Adrenal gland (tissue), 5 donors: ENCODE measurements at regions not wholly inside any gene's neighbourhood (a gene's known extent, or its start where the extent isn't known, plus 50 kb on each side); places are given as distances from the start of the nearest gene placed in this dataset.

Experiments used
- POLR2A ChIP-seq, 2 donors: fragments of 450-650 bp; IDR thresholded peaks; one replicate each; pipeline ENCODE4 v1.6.1; 2017; ENCODE audit warnings: antibody characterized with exemption in 2 of 2, mild to moderate bottlenecking in 2 of 2, moderate library complexity in 1 of 2
- TF ChIP-seq, protein P1 (sequence below), 6 experiments: fragments of 450-650 bp in 4 of 6; fragments of 200-600 bp in 2 of 6; sonication (generic) in 1 of 6; IDR thresholded peaks; 1 replicate in 5 of 6; 2 replicates in 1 of 6; pipeline versions ENCODE4 v1.5.1 to v1.8.0; 2016 to 2021; ENCODE audit warnings: antibody characterized with exemption in 6 of 6, mild to moderate bottlenecking in 2 of 6, moderate library complexity in 1 of 6
- donor health status: DM: no; HTN: no; CAD: no.

DNA sequence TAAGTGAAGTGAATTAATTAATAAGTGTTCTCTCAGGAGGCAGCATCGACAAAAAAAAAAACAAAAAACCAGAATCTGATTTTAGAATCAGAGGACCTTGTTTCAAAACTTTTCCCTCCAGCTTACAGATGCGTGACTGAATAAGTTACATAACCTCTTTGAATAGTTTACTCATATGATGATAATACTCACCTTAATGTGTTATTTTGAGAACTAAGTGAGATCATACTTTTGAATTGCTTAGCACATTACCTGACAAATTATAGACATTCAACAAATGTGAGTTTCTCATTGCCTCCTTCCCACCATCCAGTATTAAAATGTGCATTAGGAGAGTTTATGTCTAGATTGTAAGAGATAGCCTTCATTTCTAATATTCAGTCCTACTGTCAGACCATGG is 94.0 kb downstream of the SOX2 start:
- TF ChIP-seq, protein P1, sequence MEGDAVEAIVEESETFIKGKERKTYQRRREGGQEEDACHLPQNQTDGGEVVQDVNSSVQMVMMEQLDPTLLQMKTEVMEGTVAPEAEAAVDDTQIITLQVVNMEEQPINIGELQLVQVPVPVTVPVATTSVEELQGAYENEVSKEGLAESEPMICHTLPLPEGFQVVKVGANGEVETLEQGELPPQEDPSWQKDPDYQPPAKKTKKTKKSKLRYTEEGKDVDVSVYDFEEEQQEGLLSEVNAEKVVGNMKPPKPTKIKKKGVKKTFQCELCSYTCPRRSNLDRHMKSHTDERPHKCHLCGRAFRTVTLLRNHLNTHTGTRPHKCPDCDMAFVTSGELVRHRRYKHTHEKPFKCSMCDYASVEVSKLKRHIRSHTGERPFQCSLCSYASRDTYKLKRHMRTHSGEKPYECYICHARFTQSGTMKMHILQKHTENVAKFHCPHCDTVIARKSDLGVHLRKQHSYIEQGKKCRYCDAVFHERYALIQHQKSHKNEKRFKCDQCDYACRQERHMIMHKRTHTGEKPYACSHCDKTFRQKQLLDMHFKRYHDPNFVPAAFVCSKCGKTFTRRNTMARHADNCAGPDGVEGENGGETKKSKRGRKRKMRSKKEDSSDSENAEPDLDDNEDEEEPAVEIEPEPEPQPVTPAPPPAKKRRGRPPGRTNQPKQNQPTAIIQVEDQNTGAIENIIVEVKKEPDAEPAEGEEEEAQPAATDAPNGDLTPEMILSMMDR (IDR thresholded peaks at IDR 0.05) = no peak
- no peak for TF ChIP-seq POLR2A (IDR thresholded peaks at IDR 0.05)
